Small intestine (tissue), 7 donors: ENCODE measurements at regions not wholly inside any gene's neighbourhood (a gene's known extent, or its start where the extent isn't known, plus 50 kb on each side); places are given as distances from the start of the nearest gene placed in this dataset.
"Not testable (repeated sequence)": the region's sequence is repeated elsewhere in the genome, so short reads cannot be mapped to it uniquely, and the experiment has no call there.

Experiments
- DNase-seq, 2 donors: peaks; one replicate each; pipeline versions ENCODE4 v3.0.0 to v3.0.0-alpha.2; 2013
- FAIRE-seq: peaks from 2 replicates; lab custom pipeline; 2012; peaks lifted over from hg19 to GRCh38; lab: Jason Lieb, UNC
- H3K27ac ChIP-seq, 3 donors: one replicate each; pipeline ENCODE4 v1.5.1; 2013; ENCODE audit warnings: low read length in 2 of 3, mild to moderate bottlenecking in 2 of 3, control low read depth in 1 of 3, inconsistent platforms in 1 of 3, low read depth in 1 of 3, moderate library complexity in 1 of 3
- H3K27me3 ChIP-seq, 3 donors: one replicate each; pipeline ENCODE4 v1.6.1; 2013; ENCODE audit warnings: low read length in 3 of 3, inconsistent platforms in 1 of 3; ENCODE audit not compliant: control insufficient read depth in 3 of 3, insufficient read depth in 3 of 3
- H3K36me3 ChIP-seq, 3 donors: one replicate each; pipeline ENCODE4 v1.6.1; 2013; ENCODE audit warnings: low read length in 3 of 3, inconsistent platforms in 1 of 3, low read depth in 1 of 3, mild to moderate bottlenecking in 1 of 3, moderate library complexity in 1 of 3; ENCODE audit not compliant: control insufficient read depth in 3 of 3, insufficient read depth in 2 of 3
- H3K4me1 ChIP-seq, 3 donors: one replicate each; pipeline ENCODE4 v1.6.1; 2013; ENCODE audit warnings: low read length in 2 of 3, inconsistent platforms in 1 of 3, low read depth in 1 of 3, mild to moderate bottlenecking in 1 of 3, moderate library complexity in 1 of 3; ENCODE audit not compliant: control insufficient read depth in 3 of 3, insufficient read depth in 2 of 3
- H3K4me3 ChIP-seq, 3 donors: one replicate each; pipeline ENCODE4 v1.5.1; 2013; ENCODE audit warnings: low read length in 3 of 3, control low read depth in 1 of 3, inconsistent platforms in 1 of 3, low read depth in 1 of 3, mild to moderate bottlenecking in 1 of 3, moderate library complexity in 1 of 3
- H3K9me3 ChIP-seq, 2 donors: one replicate each; pipeline ENCODE4 v1.6.1; 2013; ENCODE audit warnings: low read depth in 1 of 2, low read length in 1 of 2; ENCODE audit not compliant: control insufficient read depth in 2 of 2, insufficient read depth in 1 of 2
- WGBS, 3 donors: extraction: QIAGEN DNeasy Blood & Tissue Kit; methylation state at CpG; one replicate each; pipeline ENCODE4 v1.1.7; 2013; 5-methylcytosine and 5-hydroxymethylcytosine counted together
- donor health status: healthy with polysubstance abuse.
- donor health status: control.
- donor health status: control.
- donor health status: Bipolar disorder and iron deficiency.
- donor health status: healthy.

- no peaks in the 10 kb centered on the region for H3K9me3 ChIP-seq
- DNase-seq, result peak in 1 of 2 donors; percentile 7
- no peak for FAIRE-seq
- no peak overlapping the region for H3K27ac ChIP-seq
- H3K4me1 ChIP-seq, result no peaks in the 10 kb centered on the region
- no peaks in the 10 kb centered on the region for H3K36me3 ChIP-seq
- no peaks in the 10 kb centered on the region for H3K27me3 ChIP-seq
- WGBS, 3 donors, result 42 to 66% (median 48%) methylated on average over 2 of the region's 2 CpGs
- no peak overlapping the region for H3K4me3 ChIP-seq
Measured at GRCh38 chr11:22089609-22090008, 103.3 kb upstream of the ANO5 start.

DNA sequence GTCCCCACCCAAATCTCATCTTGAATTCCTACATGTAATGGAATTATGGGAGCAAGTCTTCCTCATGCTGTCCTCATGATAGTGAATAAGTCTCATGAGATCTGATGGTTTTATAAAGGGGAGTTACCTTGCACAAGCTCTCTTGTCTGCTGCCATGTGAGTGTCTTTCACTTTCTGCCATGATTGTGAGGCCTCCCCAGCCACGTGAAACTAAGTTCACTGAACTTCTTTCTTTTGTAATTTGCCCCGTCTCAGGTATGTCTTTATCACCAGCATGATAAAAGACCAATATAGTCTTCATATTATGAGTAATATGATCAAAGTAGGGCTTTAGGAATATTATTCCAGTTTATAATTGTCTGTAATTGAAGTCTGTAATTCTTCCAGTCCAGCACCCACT is 86.3 kb upstream of the ANO5 start:
- DNase-seq, result peak in 1 of 2 donors; percentile 59
- 30 to 43% (median 42%) methylated on average over 2 of the region's 2 CpGs for WGBS, 3 donors
- no peak overlapping the region for H3K4me3 ChIP-seq
- peaks cover 0 to 5% (median 0%) of the 10 kb centered on the region in 3 donors for H3K4me1 ChIP-seq
- H3K9me3 ChIP-seq, result no peaks in the 10 kb centered on the region
- H3K27ac ChIP-seq, result no peak overlapping the region
- no peaks in the 10 kb centered on the region for H3K27me3 ChIP-seq
- no peaks in the 10 kb centered on the region for H3K36me3 ChIP-seq
- no peak for FAIRE-seq

DNA sequence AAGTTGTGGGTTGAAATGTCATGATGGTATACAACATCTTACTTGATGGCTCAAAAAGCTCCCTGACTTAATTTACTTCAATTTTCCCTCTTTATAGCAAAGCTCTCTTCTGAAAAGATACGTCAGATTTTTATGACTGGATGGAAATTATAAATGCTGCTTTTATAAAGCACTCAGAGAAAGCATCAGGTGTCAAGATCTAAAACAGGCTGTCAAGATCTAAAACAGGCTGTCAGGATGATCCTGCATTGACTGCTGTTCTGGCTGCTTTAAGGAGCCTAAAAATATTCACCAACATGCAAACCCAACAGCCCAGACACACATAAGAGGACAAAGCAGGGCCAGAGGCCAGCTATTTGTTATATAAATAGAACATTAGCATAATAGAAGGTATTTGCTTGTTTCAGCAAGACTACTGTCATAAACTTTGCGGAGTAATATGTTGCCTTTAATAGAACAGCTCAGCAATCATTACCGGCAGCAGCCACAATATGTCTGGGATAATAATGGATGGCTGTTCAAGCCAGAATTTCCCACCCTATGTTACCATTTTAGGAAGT is 77.3 kb upstream of the ANO5 start:
- Histone ChIP-seq H3K4me3 (no peak overlapping the region), H3K9me3 (no peaks in the 10 kb centered on the region), H3K27ac (no peak overlapping the region), H3K4me1 (no peaks in the 10 kb centered on the region), H3K27me3 (no peaks in the 10 kb centered on the region), H3K36me3 (no peaks in the 10 kb centered on the region)
- no peak for FAIRE-seq
- 70 to 78% (median 71%) methylated on average over 3 of the region's 3 CpGs for WGBS, 3 donors
- DNase-seq, result no peak

DNA sequence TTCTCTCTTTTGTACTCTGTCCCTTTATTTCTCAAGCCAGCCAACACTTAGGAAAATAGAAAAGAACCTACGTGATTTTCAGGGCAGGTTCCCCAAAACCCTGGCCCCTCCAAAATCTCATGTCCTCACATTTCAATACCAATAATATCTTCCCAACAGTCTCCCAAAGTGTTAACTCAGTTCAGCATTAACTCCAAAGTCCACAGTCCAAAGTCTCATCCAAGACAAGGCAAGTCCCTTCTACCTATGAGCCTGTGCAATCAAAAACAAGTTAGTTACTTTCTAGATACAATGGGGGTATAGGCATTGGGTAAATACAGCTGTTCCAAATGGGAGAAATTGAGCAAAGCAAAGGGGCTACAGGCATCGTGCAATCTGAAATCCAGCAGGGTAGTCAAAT is 64.9 kb upstream of the ANO5 start:
- H3K4me1 ChIP-seq, H3K36me3 ChIP-seq, H3K27me3 ChIP-seq, FAIRE-seq, DNase-seq, H3K4me3 ChIP-seq, H3K27ac ChIP-seq: not testable (repeated sequence)
- WGBS, 3 donors, result 66 to 88% (median 72%) methylated on average over 2 of the region's 2 CpGs
- H3K9me3 ChIP-seq, result peaks cover 0 to 30% of the 10 kb centered on the region in 2 donors

- Histone ChIP-seq H3K27ac (no peak overlapping the region), H3K36me3 (no peaks in the 10 kb centered on the region), H3K9me3 (peaks cover 0 to 24% of the 10 kb centered on the region in 2 donors), H3K4me3 (no peak overlapping the region), H3K27me3 (no peaks in the 10 kb centered on the region), H3K4me1 (no peaks in the 10 kb centered on the region)
- WGBS, 3 donors, result 33 to 39% (median 33%) methylated on average over 3 of the region's 3 CpGs
- FAIRE-seq, result no peak
- DNase-seq, result peak; percentile 12 to 37
Measured at GRCh38 chr11:22130462-22131053, 62.3 kb upstream of the ANO5 start.

- Histone ChIP-seq H3K36me3 (no peaks in the 10 kb centered on the region), H3K27me3 (no peaks in the 10 kb centered on the region), H3K4me1 (no peaks in the 10 kb centered on the region), H3K9me3 (peaks cover 0 to 1% of the 10 kb centered on the region in 2 donors), H3K27ac (no peak overlapping the region), H3K4me3 (no peak overlapping the region)
- DNase-seq (no peak), FAIRE-seq (no peak)
Measured at GRCh38 chr11:22133776-22134175, 59.1 kb upstream of the ANO5 start.

DNA sequence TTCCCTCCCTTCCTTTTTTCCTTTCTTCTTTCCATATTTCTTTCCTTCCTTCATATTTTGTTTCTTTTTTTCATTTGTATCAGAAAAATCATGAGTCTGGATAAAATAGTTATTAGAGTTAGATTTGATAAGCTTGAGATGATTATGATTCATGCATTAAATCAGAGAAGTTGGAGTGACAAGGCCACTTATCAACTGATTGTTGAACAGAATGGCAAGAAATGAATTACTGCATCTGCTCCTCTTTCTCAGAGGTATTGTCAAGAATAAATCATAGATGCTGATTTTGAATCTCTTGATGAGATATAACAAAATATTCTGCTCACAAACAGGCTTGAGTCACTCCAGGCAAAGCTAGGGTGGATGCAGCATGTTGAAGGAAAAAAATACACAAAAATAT is 54.6 kb upstream of the ANO5 start:
- Histone ChIP-seq H3K4me1 (no peaks in the 10 kb centered on the region), H3K27me3 (no peaks in the 10 kb centered on the region), H3K36me3 (no peaks in the 10 kb centered on the region), H3K4me3 (no peak overlapping the region), H3K27ac (no peak overlapping the region), H3K9me3 (no peaks in the 10 kb centered on the region)
- no peak for FAIRE-seq
- DNase-seq, result no peak
